Spleen (tissue), 7 donors: ENCODE measurements at regions not wholly inside any gene's neighbourhood (a gene's known extent, or its start where the extent isn't known, plus 50 kb on each side); places are given as distances from the start of the nearest gene placed in this dataset.

Source experiments
- POLR2A ChIP-seq, 3 donors: fragments of 450-650 bp; IDR thresholded peaks; one replicate each; pipeline ENCODE4 v1.5.1; 2017; ENCODE audit warnings: antibody characterized with exemption in 3 of 3, mild to moderate bottlenecking in 1 of 3
- POLR2AphosphoS5 ChIP-seq, 3 donors: sonication (generic); formaldehyde crosslinking; IDR thresholded peaks; one replicate each; pipeline ENCODE4 v1.5.1; 2017; ENCODE audit warnings: antibody characterized with exemption in 3 of 3
- TF ChIP-seq, protein P1 (sequence below), 11 experiments: fragments of 200-600 bp in 7 of 11; fragments of 450-650 bp in 4 of 11; sonication (generic) in 4 of 11; IDR thresholded peaks in 8 of 11; conservative IDR thresholded peaks in 3 of 11; 1 replicate in 7 of 11; 2 replicates in 4 of 11; pipeline versions ENCODE4 v1.4.0 to v1.8.0; 2016 to 2021; ENCODE audit warnings: antibody characterized with exemption in 11 of 11, inconsistent platforms in 4 of 11, mild to moderate bottlenecking in 1 of 11
- donor health status: DM: no; HTN: no; CAD: no; lungs with moderate emphysema.
- donor health status: DM: no; HTN: no; CAD: no.
- donor health status: DM: no; HTN: no; CAD: no.

DNA sequence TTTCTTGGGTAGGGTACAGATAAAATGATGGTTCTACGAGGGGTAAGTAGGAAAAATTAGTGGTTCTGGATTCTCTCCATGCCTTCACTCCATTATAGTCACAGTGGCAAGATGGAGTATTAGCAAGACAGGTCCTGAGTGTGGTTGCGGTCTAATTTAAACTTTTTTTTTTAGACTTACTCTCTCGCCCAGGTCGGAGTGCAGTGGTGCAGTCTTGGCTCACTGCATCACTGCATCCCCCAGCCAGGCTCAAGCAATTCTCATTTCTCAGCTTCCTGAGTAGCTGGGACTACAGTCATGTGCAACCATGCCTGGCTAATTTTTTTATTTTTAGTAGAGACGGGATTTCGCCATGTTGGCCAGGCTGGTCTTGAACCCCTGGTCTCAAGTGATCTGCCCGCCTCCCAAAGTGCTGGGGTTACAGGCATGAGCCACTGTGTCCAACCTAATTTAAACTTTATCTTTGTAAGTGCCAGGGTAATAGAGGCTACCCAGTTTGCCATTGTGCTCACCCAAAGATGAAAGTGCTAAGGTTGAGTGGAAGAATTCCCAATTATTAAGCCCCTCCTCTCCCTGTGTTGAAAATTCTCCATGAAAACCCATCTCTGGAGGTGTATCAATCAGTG is 135.6 kb downstream of the TM9SF2 start:
- TF ChIP-seq, protein P1, sequence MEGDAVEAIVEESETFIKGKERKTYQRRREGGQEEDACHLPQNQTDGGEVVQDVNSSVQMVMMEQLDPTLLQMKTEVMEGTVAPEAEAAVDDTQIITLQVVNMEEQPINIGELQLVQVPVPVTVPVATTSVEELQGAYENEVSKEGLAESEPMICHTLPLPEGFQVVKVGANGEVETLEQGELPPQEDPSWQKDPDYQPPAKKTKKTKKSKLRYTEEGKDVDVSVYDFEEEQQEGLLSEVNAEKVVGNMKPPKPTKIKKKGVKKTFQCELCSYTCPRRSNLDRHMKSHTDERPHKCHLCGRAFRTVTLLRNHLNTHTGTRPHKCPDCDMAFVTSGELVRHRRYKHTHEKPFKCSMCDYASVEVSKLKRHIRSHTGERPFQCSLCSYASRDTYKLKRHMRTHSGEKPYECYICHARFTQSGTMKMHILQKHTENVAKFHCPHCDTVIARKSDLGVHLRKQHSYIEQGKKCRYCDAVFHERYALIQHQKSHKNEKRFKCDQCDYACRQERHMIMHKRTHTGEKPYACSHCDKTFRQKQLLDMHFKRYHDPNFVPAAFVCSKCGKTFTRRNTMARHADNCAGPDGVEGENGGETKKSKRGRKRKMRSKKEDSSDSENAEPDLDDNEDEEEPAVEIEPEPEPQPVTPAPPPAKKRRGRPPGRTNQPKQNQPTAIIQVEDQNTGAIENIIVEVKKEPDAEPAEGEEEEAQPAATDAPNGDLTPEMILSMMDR (IDR thresholded peaks at IDR 0.05 in 8 of 11, conservative IDR thresholded peaks at IDR 0.05 in 3 of 11), result no peak
- no peak for TF ChIP-seq POLR2A (IDR thresholded peaks at IDR 0.05)
- TF ChIP-seq POLR2AphosphoS5 (IDR thresholded peaks at IDR 0.05), result no peak
